ENCODE measurements at regions not wholly inside any gene's neighbourhood (a gene's known extent, or its start where the extent isn't known, plus 50 kb on each side); places are given as distances from the start of the nearest gene placed in this dataset.

GRCh38 chr10:33968983-33969382 is 634.5 kb upstream of the NRP1 start:
- Histone ChIP-seq H3K36me3 (ENCODE audit: insufficient read depth, low read length) (no peaks in the 10 kb centered on the region), H3K4me2 (ENCODE audit: low read depth, low read length, poor library complexity, severe bottlenecking) (no peak overlapping the region), H3K9me2 (replicated peaks; ENCODE audit: low read depth, low read length) (no peaks in the 10 kb centered on the region), H2AFZ (ENCODE audit: low read length) (no peak overlapping the region), H3K27me3 (ENCODE audit: insufficient read depth, low read length, poor library complexity, severe bottlenecking) (no peaks in the 10 kb centered on the region), H3K9ac (ENCODE audit: low read depth, low read length, poor library complexity, severe bottlenecking) (no peak overlapping the region), H3K79me2 (ENCODE audit: insufficient read depth, low read length) (no peaks in the 10 kb centered on the region), H3K9me3 (ENCODE audit: insufficient read depth, low read depth, low read length) (no peaks in the 10 kb centered on the region), H3K4me1 (ENCODE audit: insufficient read depth, low read length, poor library complexity, severe bottlenecking) (no peaks in the 10 kb centered on the region), H3F3A (ENCODE audit: low read depth) (no peaks in the 10 kb centered on the region), H4K20me1 (ENCODE audit: insufficient read depth, low read length, poor library complexity, severe bottlenecking) (no peaks in the 10 kb centered on the region), H3K4me3 (ENCODE audit: low read length, poor library complexity, severe bottlenecking) (no peak overlapping the region)
- TF ChIP-seq EZH2phosphoT487 (IDR thresholded peaks at IDR 0.05; ENCODE audit: borderline replicate concordance) (no peak), CTCF (conservative IDR thresholded peaks at IDR 0.05; ENCODE audit: low read length) (no peak)

GRCh38 chr10:33967606-33968120 is 633.2 kb upstream of the NRP1 start:
- Histone ChIP-seq H3K79me2 (ENCODE audit: insufficient read depth, low read length) (no peaks in the 10 kb centered on the region), H2AFZ (ENCODE audit: low read length) (no peak overlapping the region), H3K4me3 (ENCODE audit: low read length, poor library complexity, severe bottlenecking) (no peak overlapping the region), H3K9me3 (ENCODE audit: insufficient read depth, low read depth, low read length) (no peaks in the 10 kb centered on the region), H3K9me2 (replicated peaks; ENCODE audit: low read depth, low read length) (no peaks in the 10 kb centered on the region), H3F3A (ENCODE audit: low read depth) (no peaks in the 10 kb centered on the region), H3K9ac (ENCODE audit: low read depth, low read length, poor library complexity, severe bottlenecking) (no peak overlapping the region), H4K20me1 (ENCODE audit: insufficient read depth, low read length, poor library complexity, severe bottlenecking) (no peaks in the 10 kb centered on the region), H3K27me3 (ENCODE audit: insufficient read depth, low read length, poor library complexity, severe bottlenecking) (no peaks in the 10 kb centered on the region), H3K36me3 (ENCODE audit: insufficient read depth, low read length) (no peaks in the 10 kb centered on the region), H3K4me2 (ENCODE audit: low read depth, low read length, poor library complexity, severe bottlenecking) (no peak overlapping the region), H3K4me1 (ENCODE audit: insufficient read depth, low read length, poor library complexity, severe bottlenecking) (no peaks in the 10 kb centered on the region)
- TF ChIP-seq CTCF (conservative IDR thresholded peaks at IDR 0.05; ENCODE audit: low read length) = no peak
- TF ChIP-seq EZH2phosphoT487 (IDR thresholded peaks at IDR 0.05; ENCODE audit: borderline replicate concordance) = no peak

GRCh38 chr10:33966946-33967345 is 632.5 kb upstream of the NRP1 start:
- no peak overlapping the region for H2AFZ ChIP-seq (ENCODE audit: low read length)
- no peak for TF ChIP-seq CTCF (conservative IDR thresholded peaks at IDR 0.05; ENCODE audit: low read length)

More at GRCh38 chr10:33966946-33967345, 632.5 kb upstream of the NRP1 start:
- H3K9ac ChIP-seq (ENCODE audit: low read depth, low read length, poor library complexity, severe bottlenecking) = no peak overlapping the region
- H3K79me2 ChIP-seq (ENCODE audit: insufficient read depth, low read length) = no peaks in the 10 kb centered on the region
- no peaks in the 10 kb centered on the region for H3K4me1 ChIP-seq (ENCODE audit: insufficient read depth, low read length, poor library complexity, severe bottlenecking)
- no peaks in the 10 kb centered on the region for H3K36me3 ChIP-seq (ENCODE audit: insufficient read depth, low read length)
- H3F3A ChIP-seq (ENCODE audit: low read depth) = no peaks in the 10 kb centered on the region
- no peaks in the 10 kb centered on the region for H3K9me2 ChIP-seq (replicated peaks; ENCODE audit: low read depth, low read length)
- H3K4me2 ChIP-seq (ENCODE audit: low read depth, low read length, poor library complexity, severe bottlenecking) = no peak overlapping the region
- no peaks in the 10 kb centered on the region for H4K20me1 ChIP-seq (ENCODE audit: insufficient read depth, low read length, poor library complexity, severe bottlenecking)
- H3K27me3 ChIP-seq (ENCODE audit: insufficient read depth, low read length, poor library complexity, severe bottlenecking) = no peaks in the 10 kb centered on the region
- no peak overlapping the region for H3K4me3 ChIP-seq (ENCODE audit: low read length, poor library complexity, severe bottlenecking)
- no peaks in the 10 kb centered on the region for H3K9me3 ChIP-seq (ENCODE audit: insufficient read depth, low read depth, low read length)
